ENCODE measurements at regions not wholly inside any gene's neighbourhood (a gene's known extent, or its start where the extent isn't known, plus 50 kb on each side); places are given as distances from the start of the nearest gene placed in this dataset.

- Histone ChIP-seq H3K27ac (no peak overlapping the region), H3K36me3 (no peaks in the 10 kb centered on the region), H3K4me1 (replicated peaks) (no peaks in the 10 kb centered on the region), H3K4me3 (no peak overlapping the region), H3K9me3 (no peaks in the 10 kb centered on the region), H3K27me3 (replicated peaks; ENCODE audit: insufficient read depth) (peaks cover 3% of the 10 kb centered on the region)
- WGBS, result 83% methylated on average over 2 of the region's 2 CpGs
- intact Hi-C loops (cut with DNase I), result loop anchor here (10.0 kb wide), 2 partner anchors 185 to 645 kb away; no protein-coding TSS in a partner anchor
- no peak for TF ChIP-seq POLR2AphosphoS5 (IDR thresholded peaks at IDR 0.05)
- TF ChIP-seq, protein P1, sequence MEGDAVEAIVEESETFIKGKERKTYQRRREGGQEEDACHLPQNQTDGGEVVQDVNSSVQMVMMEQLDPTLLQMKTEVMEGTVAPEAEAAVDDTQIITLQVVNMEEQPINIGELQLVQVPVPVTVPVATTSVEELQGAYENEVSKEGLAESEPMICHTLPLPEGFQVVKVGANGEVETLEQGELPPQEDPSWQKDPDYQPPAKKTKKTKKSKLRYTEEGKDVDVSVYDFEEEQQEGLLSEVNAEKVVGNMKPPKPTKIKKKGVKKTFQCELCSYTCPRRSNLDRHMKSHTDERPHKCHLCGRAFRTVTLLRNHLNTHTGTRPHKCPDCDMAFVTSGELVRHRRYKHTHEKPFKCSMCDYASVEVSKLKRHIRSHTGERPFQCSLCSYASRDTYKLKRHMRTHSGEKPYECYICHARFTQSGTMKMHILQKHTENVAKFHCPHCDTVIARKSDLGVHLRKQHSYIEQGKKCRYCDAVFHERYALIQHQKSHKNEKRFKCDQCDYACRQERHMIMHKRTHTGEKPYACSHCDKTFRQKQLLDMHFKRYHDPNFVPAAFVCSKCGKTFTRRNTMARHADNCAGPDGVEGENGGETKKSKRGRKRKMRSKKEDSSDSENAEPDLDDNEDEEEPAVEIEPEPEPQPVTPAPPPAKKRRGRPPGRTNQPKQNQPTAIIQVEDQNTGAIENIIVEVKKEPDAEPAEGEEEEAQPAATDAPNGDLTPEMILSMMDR (IDR thresholded peaks at IDR 0.05), result no peak
- DNase-seq (ENCODE audit: low spot score), result no peak
Measured at GRCh38 chr2:18369760-18370159, 190.7 kb downstream of the RDH14 start.

DNA sequence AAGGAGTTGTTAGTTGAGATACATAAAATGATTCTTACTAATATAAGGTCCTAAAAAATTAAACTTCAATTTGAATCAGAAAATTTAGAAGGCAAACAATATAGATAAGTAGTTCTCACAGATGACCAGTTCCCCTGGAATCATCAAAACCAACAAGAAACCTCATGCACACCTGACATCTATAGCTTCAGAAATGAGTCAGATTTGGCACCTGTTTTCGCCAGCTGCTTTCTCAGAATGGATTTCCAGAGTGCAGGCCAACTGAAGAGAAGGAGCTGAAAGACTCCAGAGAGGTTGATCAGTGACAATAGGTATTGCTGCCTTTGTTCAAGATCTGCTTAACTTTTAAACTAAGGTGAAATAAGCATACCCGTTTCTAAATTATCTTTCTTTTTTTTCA lies 192.4 kb downstream of the RDH14 start:
- Histone ChIP-seq H3K9me3 (no peaks in the 10 kb centered on the region), H3K27me3 (replicated peaks; ENCODE audit: insufficient read depth) (peaks cover 3% of the 10 kb centered on the region), H3K27ac (no peak overlapping the region), H3K4me1 (replicated peaks) (no peaks in the 10 kb centered on the region), H3K36me3 (no peaks in the 10 kb centered on the region), H3K4me3 (no peak overlapping the region)
- TF ChIP-seq POLR2AphosphoS5 (IDR thresholded peaks at IDR 0.05) (no peak), POLR2A (IDR thresholded peaks at IDR 0.05) (no peak)
- TF ChIP-seq, protein P1 (IDR thresholded peaks at IDR 0.05), result no peak
- DNase-seq (ENCODE audit: low spot score), result no peak
- WGBS, result 60% methylated on average over 2 of the region's 2 CpGs
- intact Hi-C loops (cut with DNase I), result no loop called here

DNA sequence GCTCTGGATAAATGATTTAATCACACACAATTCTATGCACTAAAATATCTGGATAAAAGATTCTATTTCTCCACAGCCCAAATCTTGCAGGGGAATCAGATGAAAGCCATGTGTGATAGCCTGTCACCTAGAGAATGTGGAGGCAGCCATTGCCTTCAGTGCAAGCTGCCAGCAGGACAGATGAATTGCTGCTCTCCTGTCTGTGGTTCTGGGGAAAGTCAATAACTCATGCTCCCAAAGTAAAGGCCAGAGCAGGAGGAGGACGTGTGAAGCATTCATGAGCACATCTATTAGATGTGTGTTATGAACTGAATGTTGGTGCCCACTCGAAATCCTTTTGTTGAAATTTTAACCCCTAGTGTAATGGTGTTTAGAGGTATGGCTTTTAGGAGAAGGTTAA lies 195.1 kb downstream of the RDH14 start:
- WGBS, result 80% methylated on average over 2 of the region's 2 CpGs
- Histone ChIP-seq H3K27me3 (replicated peaks; ENCODE audit: insufficient read depth) (peaks cover 3% of the 10 kb centered on the region), H3K9me3 (no peaks in the 10 kb centered on the region), H3K27ac (no peak overlapping the region), H3K36me3 (no peaks in the 10 kb centered on the region), H3K4me1 (replicated peaks) (no peaks in the 10 kb centered on the region), H3K4me3 (no peak overlapping the region)
- no peak for DNase-seq (ENCODE audit: low spot score)
- TF ChIP-seq, protein P1 (IDR thresholded peaks at IDR 0.05), result no peak
- no peak for TF ChIP-seq POLR2AphosphoS5 (IDR thresholded peaks at IDR 0.05)
- no peak for TF ChIP-seq POLR2A (IDR thresholded peaks at IDR 0.05)
- intact Hi-C loops (cut with DNase I), result no loop called here

GRCh38 chr2:18363348-18363747 lies 197.1 kb downstream of the RDH14 start:
- TF ChIP-seq POLR2A (IDR thresholded peaks at IDR 0.05) (no peak), POLR2AphosphoS5 (IDR thresholded peaks at IDR 0.05) (no peak)
- TF ChIP-seq, protein P1 (IDR thresholded peaks at IDR 0.05), result no peak
- intact Hi-C loops (cut with DNase I), result no loop called here
- Histone ChIP-seq H3K27ac (no peak overlapping the region), H3K4me3 (no peak overlapping the region), H3K36me3 (no peaks in the 10 kb centered on the region), H3K27me3 (replicated peaks; ENCODE audit: insufficient read depth) (peaks cover 3% of the 10 kb centered on the region), H3K4me1 (replicated peaks) (no peaks in the 10 kb centered on the region), H3K9me3 (no peaks in the 10 kb centered on the region)
- WGBS, result 59% methylated on average over 3 of the region's 3 CpGs
- no peak for DNase-seq (ENCODE audit: low spot score)

DNA sequence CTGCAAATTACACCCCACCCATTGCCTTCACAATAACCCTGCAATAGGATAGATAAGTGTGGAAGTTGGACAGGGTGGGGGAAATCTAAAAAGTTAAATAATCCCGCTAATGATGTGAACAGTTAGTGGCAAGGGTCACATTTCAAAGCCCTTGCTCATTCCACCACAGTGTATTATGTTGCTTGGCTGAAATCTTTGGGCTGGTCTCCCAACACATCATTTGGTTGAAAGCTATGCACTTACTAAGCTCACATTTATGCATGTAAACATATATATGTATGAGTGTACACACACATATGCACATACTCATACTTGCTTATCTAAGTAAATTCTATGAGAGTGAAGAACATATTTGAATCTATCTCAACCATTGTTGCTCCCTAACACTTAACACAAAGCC lies 197.8 kb downstream of the RDH14 start:
- H3K9me3 ChIP-seq, result no peaks in the 10 kb centered on the region
- intact Hi-C loops (cut with DNase I), result no loop called here
- 90% methylated on average over 1 of the region's 1 CpG for WGBS
- no peak overlapping the region for H3K27ac ChIP-seq
- H3K36me3 ChIP-seq, result no peaks in the 10 kb centered on the region
- peaks cover 3% of the 10 kb centered on the region for H3K27me3 ChIP-seq (replicated peaks; ENCODE audit: insufficient read depth)
- no peak for TF ChIP-seq POLR2A (IDR thresholded peaks at IDR 0.05)
- TF ChIP-seq, protein P1 (IDR thresholded peaks at IDR 0.05), result no peak
- TF ChIP-seq POLR2AphosphoS5 (IDR thresholded peaks at IDR 0.05), result no peak
- no peak overlapping the region for H3K4me3 ChIP-seq
- no peaks in the 10 kb centered on the region for H3K4me1 ChIP-seq (replicated peaks)
- no peak for DNase-seq (ENCODE audit: low spot score)
